K562 (cell line): ENCODE measurements at regions not wholly inside any gene's neighbourhood (a gene's known extent, or its start where the extent isn't known, plus 50 kb on each side); places are given as distances from the start of the nearest gene placed in this dataset.

Experiments used
- ARHGAP35 ChIP-seq: fragments of 450-650 bp; IDR thresholded peaks from 2 replicates; pipeline ENCODE4 v1.6.1; 2018; ENCODE audit not compliant: partially characterized antibody
- GABPA ChIP-seq: fragments of 200-800 bp; sonication (Bioruptor generic); conservative IDR thresholded peaks from 2 replicates; pipeline ENCODE4 v1.6.1; 2016; ENCODE audit warnings: low read depth, missing genetic modification characterization, missing compliant biosample characterization
- NONO ChIP-seq, 2 experiments: fragments of 200-400 bp in 1 of 2; fragments of 450-650 bp in 1 of 2; formaldehyde crosslinking in 1 of 2; IDR thresholded peaks; 2 replicates each; pipeline ENCODE4 v1.6.1; 2017; ENCODE audit warnings: low read depth in 2 of 2, mild to moderate bottlenecking in 2 of 2, moderate library complexity in 2 of 2, low read length in 1 of 2
- TEAD1 ChIP-seq, 2 experiments: fragments of 450-650 bp in 1 of 2; sonication (generic) in 1 of 2; formaldehyde crosslinking; IDR thresholded peaks; 2 replicates each; pipeline versions ENCODE4 v1.4.0 to v1.8.0; 2020 to 2022; ENCODE audit warnings: mild to moderate bottlenecking in 2 of 2, missing genetic modification reagents in 1 of 2
- TF ChIP-seq, protein P1 (sequence below): fragments of 450-650 bp; IDR thresholded peaks from 2 replicates; pipeline ENCODE4 v1.7.1; 2018; ENCODE audit warnings: mild to moderate bottlenecking, low read depth; ENCODE audit not compliant: partially characterized antibody
- TF ChIP-seq, protein P2 (sequence below): fragments of 250-450 bp; sonication (Bioruptor Pico); IDR thresholded peaks from 2 replicates; pipeline ENCODE4 v1.8.0; 2021; ENCODE audit warnings: mild to moderate bottlenecking, moderate library complexity
- TF ChIP-seq, protein P3 (sequence below), 3 experiments: IDR thresholded peaks in 2 of 3; conservative IDR thresholded peaks in 1 of 3; 2 replicates each; pipeline ENCODE4 v1.5.1; 2011 to 2012; ENCODE audit warnings: low read length in 3 of 3, mild to moderate bottlenecking in 3 of 3, control low read depth in 2 of 3, improper control_type of control experiment in 1 of 3, inconsistent platforms in 1 of 3, low read depth in 1 of 3, mixed read lengths in 1 of 3, moderate library complexity in 1 of 3; ENCODE audit not compliant: insufficient read depth in 2 of 3

DNA sequence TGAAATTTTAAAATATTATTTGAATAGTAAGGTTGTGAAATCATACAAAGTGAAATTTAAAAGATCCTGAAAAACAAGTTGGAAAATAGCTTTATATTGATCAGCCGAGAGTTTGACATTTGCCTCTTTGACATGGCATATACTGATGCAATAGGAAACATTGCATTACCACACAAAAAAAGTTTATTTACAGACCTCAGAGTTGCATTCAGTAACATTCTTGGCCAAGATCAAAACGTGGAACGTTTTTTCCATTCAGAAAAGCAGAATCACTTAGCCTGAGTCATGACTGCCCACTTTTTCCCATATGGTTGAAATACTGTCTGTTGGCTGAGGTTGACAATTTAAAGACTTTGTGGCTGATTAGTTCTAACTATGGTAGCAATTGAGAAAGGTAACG is 55.1 kb upstream of the BACH2 start:
- TF ChIP-seq NONO (IDR thresholded peaks at IDR 0.05; ENCODE audit: low read depth in 2 of 2, low read length in 1 of 2), result no peak
- TF ChIP-seq, protein P1, sequence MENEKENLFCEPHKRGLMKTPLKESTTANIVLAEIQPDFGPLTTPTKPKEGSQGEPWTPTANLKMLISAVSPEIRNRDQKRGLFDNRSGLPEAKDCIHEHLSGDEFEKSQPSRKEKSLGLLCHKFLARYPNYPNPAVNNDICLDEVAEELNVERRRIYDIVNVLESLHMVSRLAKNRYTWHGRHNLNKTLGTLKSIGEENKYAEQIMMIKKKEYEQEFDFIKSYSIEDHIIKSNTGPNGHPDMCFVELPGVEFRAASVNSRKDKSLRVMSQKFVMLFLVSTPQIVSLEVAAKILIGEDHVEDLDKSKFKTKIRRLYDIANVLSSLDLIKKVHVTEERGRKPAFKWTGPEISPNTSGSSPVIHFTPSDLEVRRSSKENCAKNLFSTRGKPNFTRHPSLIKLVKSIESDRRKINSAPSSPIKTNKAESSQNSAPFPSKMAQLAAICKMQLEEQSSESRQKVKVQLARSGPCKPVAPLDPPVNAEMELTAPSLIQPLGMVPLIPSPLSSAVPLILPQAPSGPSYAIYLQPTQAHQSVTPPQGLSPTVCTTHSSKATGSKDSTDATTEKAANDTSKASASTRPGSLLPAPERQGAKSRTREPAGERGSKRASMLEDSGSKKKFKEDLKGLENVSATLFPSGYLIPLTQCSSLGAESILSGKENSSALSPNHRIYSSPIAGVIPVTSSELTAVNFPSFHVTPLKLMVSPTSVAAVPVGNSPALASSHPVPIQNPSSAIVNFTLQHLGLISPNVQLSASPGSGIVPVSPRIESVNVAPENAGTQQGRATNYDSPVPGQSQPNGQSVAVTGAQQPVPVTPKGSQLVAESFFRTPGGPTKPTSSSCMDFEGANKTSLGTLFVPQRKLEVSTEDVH, result no peak
- TF ChIP-seq, protein P2, sequence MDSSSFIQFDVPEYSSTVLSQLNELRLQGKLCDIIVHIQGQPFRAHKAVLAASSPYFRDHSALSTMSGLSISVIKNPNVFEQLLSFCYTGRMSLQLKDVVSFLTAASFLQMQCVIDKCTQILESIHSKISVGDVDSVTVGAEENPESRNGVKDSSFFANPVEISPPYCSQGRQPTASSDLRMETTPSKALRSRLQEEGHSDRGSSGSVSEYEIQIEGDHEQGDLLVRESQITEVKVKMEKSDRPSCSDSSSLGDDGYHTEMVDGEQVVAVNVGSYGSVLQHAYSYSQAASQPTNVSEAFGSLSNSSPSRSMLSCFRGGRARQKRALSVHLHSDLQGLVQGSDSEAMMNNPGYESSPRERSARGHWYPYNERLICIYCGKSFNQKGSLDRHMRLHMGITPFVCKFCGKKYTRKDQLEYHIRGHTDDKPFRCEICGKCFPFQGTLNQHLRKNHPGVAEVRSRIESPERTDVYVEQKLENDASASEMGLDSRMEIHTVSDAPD (CRISPR knock-in tag), result no peak
- TF ChIP-seq GABPA (tag), result no peak
- TF ChIP-seq TEAD1 (CRISPR knock-in tag; IDR thresholded peaks at IDR 0.05), result no peak
- TF ChIP-seq, protein P3, sequence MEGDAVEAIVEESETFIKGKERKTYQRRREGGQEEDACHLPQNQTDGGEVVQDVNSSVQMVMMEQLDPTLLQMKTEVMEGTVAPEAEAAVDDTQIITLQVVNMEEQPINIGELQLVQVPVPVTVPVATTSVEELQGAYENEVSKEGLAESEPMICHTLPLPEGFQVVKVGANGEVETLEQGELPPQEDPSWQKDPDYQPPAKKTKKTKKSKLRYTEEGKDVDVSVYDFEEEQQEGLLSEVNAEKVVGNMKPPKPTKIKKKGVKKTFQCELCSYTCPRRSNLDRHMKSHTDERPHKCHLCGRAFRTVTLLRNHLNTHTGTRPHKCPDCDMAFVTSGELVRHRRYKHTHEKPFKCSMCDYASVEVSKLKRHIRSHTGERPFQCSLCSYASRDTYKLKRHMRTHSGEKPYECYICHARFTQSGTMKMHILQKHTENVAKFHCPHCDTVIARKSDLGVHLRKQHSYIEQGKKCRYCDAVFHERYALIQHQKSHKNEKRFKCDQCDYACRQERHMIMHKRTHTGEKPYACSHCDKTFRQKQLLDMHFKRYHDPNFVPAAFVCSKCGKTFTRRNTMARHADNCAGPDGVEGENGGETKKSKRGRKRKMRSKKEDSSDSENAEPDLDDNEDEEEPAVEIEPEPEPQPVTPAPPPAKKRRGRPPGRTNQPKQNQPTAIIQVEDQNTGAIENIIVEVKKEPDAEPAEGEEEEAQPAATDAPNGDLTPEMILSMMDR (IDR thresholded peaks at IDR 0.05 in 2 of 3, conservative IDR thresholded peaks at IDR 0.05 in 1 of 3; ENCODE audit: insufficient read depth in 2 of 3, low read depth in 1 of 3, low read length in 3 of 3), result no peak
- no peak for TF ChIP-seq ARHGAP35
